Motor neuron (in vitro differentiated cells): ENCODE measurements at regions not wholly inside any gene's neighbourhood (a gene's known extent, or its start where the extent isn't known, plus 50 kb on each side); places are given as distances from the start of the nearest gene placed in this dataset.
A peak's percentile ranks its signal among the peaks of the same experiment; 100 is the strongest.

Source experiments
- ATAC-seq, 8 experiments: fragments of 200-7000 bp; cut with Tn5 transposase; replicated peaks in 6 of 8; 2 replicates each; pipeline ENCODE4 v1.8.0; 2021; ENCODE audit warnings: mild to moderate bottlenecking in 8 of 8, moderate library complexity in 8 of 8
- H3K27ac ChIP-seq, 2 donors: fragments of 250-450 bp; sonication (Bioruptor Pico); 2 replicates each; pipeline ENCODE4 v1.9.0; 2021; ENCODE audit warnings: antibody characterized with exemption in 2 of 2, mild to moderate bottlenecking in 2 of 2, moderate library complexity in 1 of 2
- H3K4me1 ChIP-seq, 2 donors: fragments of 250-450 bp; sonication (Bioruptor Pico); replicated peaks in 1 of 2; 2 replicates each; pipeline ENCODE4 v1.6.1; 2021; ENCODE audit warnings: antibody characterized with exemption in 2 of 2, mild to moderate bottlenecking in 2 of 2, moderate library complexity in 1 of 2
- H3K4me3 ChIP-seq, 5 donors: fragments of 250-450 bp; sonication (Bioruptor Pico); 2 replicates each; pipeline ENCODE4 v1.9.0; 2021; ENCODE audit warnings: antibody characterized with exemption in 5 of 5, mild to moderate bottlenecking in 5 of 5, moderate library complexity in 4 of 5
- WGBS, 10 experiments: fragments of 450-650 bp; shearing (Covaris generic); methylation state at CpG; one replicate each; pipeline ENCODE4 v1.0.0; 2022; 5-methylcytosine and 5-hydroxymethylcytosine counted together
- in situ Hi-C, 9 experiments: fragments of 400-800 bp; cut with MboI; loops; one replicate each; pipeline ENCODE4 v1.15.0; 2021; ENCODE audit warnings: low sequenced_read_pairs in 9 of 9, low pct_unique_long_range_greater_than_20kb in 2 of 9; ENCODE audit not compliant: unreplicated experiment in 9 of 9

- Histone ChIP-seq H3K4me3 (no peak overlapping the region), H3K4me1 (peaks cover 22% of the 10 kb centered on the region in 2 donors), H3K27ac (no peak overlapping the region)
- ATAC-seq = no peak
- 41 to 100% (median 71%) methylated on average over 1 to 11 of the region's 13 CpGs; no CpG with 5 or more reads in 1 of the 10 experiments for WGBS, 10 experiments
- in situ Hi-C loops = no loop called here
Observed at GRCh38 chr1:22363403-22364325, 88.0 kb upstream of the ZBTB40 start.

- ATAC-seq = no peak
- Histone ChIP-seq H3K4me3 (no peak overlapping the region), H3K4me1 (peaks cover 22% of the 10 kb centered on the region in 2 donors), H3K27ac (no peak overlapping the region)
- WGBS, 10 experiments = 74 to 100% (median 91%) methylated on average over 1 to 5 of the region's 5 CpGs; no CpG with 5 or more reads in 3 of the 10 experiments
- in situ Hi-C loops = no loop called here
Observed at GRCh38 chr1:22364326-22364650, 87.4 kb upstream of the ZBTB40 start.

GRCh38 chr1:22364764-22365163 lies 86.9 kb upstream of the ZBTB40 start:
- peak in 4 of 8 experiments; percentile 19 to 40 (median 25) for ATAC-seq
- Histone ChIP-seq H3K4me3 (no peak overlapping the region), H3K27ac (no peak overlapping the region), H3K4me1 (peaks cover 22% of the 10 kb centered on the region in 2 donors)
- 50 to 86% (median 72%) methylated on average over 1 to 5 of the region's 5 CpGs; no CpG with 5 or more reads in 1 of the 10 experiments for WGBS, 10 experiments
- in situ Hi-C loops = no loop called here

GRCh38 chr1:22365331-22366295 lies 86.0 kb upstream of the ZBTB40 start:
- in situ Hi-C loops = no loop called here
- WGBS, 10 experiments = 45 to 100% (median 86%) methylated on average over 1 to 12 of the region's 19 CpGs; no CpG with 5 or more reads in 1 of the 10 experiments
- no peak overlapping the region for H3K4me3 ChIP-seq
- H3K4me1 ChIP-seq = peaks cover 22% of the 10 kb centered on the region in 2 donors
- H3K27ac ChIP-seq = no peak overlapping the region
- peak in 5 of 8 experiments; percentile 15 to 55 (median 50) for ATAC-seq

GRCh38 chr1:22366346-22366745 lies 85.3 kb upstream of the ZBTB40 start:
- 68 to 90% (median 84%) methylated on average over 1 to 6 of the region's 6 CpGs; no CpG with 5 or more reads in 4 of the 10 experiments for WGBS, 10 experiments
- H3K4me3 ChIP-seq = no peak overlapping the region
- in situ Hi-C loops = no loop called here
- no peak overlapping the region for H3K27ac ChIP-seq
- H3K4me1 ChIP-seq = peaks cover 22% of the 10 kb centered on the region in 2 donors
- no peak for ATAC-seq

GRCh38 chr1:22368125-22368524 lies 83.5 kb upstream of the ZBTB40 start:
- in situ Hi-C loops = no loop called here
- H3K4me3 ChIP-seq = no peak overlapping the region
- H3K4me1 ChIP-seq = peaks cover 15 to 17% of the 10 kb centered on the region in 2 donors
- 0 to 100% (median 50%) methylated on average over 1 of the region's 1 CpG; no CpG with 5 or more reads in 3 of the 10 experiments for WGBS, 10 experiments
- no peak overlapping the region for H3K27ac ChIP-seq
- ATAC-seq = peak in 1 of 8 experiments; percentile 92

- in situ Hi-C loops = no loop called here
- Histone ChIP-seq H3K4me3 (no peak overlapping the region), H3K27ac (no peak overlapping the region), H3K4me1 (peaks cover 11 to 13% of the 10 kb centered on the region in 2 donors)
- no peak for ATAC-seq
- 40 to 100% (median 76%) methylated on average over 1 to 10 of the region's 11 CpGs; no CpG with 5 or more reads in 1 of the 10 experiments for WGBS, 10 experiments
Observed at GRCh38 chr1:22369294-22370189, 82.1 kb upstream of the ZBTB40 start.

- 33 to 100% (median 73%) methylated on average over 1 of the region's 1 CpG; no CpG with 5 or more reads in 6 of the 10 experiments for whole genome bisulfite sequencing, 10 experiments
- Histone ChIP-seq H3K27ac (no peak overlapping the region), H3K4me3 (no peak overlapping the region), H3K4me1 (peaks cover 5 to 7% of the 10 kb centered on the region in 2 donors)
- no peak for ATAC-seq
- in situ Hi-C loops = no loop called here
Observed at GRCh38 chr1:22370190-22370498, 81.5 kb upstream of the ZBTB40 start.

GRCh38 chr1:22371408-22371807 lies 80.2 kb upstream of the ZBTB40 start:
- 39 to 97% (median 85%) methylated on average over 1 to 5 of the region's 5 CpGs; no CpG with 5 or more reads in 1 of the 10 experiments for WGBS, 10 experiments
- peaks cover 0 to 3% of the 10 kb centered on the region in 2 donors for H3K4me1 ChIP-seq
- in situ Hi-C loops = no loop called here
- no peak overlapping the region for H3K27ac ChIP-seq
- H3K4me3 ChIP-seq = no peak overlapping the region
- ATAC-seq = no peak

- no peaks in the 10 kb centered on the region for H3K4me1 ChIP-seq
- no peak for ATAC-seq
- in situ Hi-C loops = no loop called here
- no peak overlapping the region for H3K4me3 ChIP-seq
- H3K27ac ChIP-seq = no peak overlapping the region
Observed at GRCh38 chr1:22373252-22373651, 78.4 kb upstream of the ZBTB40 start.

GRCh38 chr1:22374001-22374400 lies 77.7 kb upstream of the ZBTB40 start:
- ATAC-seq = no peak
- no peaks in the 10 kb centered on the region for H3K4me1 ChIP-seq
- H3K4me3 ChIP-seq = no peak overlapping the region
- no peak overlapping the region for H3K27ac ChIP-seq
- in situ Hi-C loops = no loop called here
- WGBS, 10 experiments = 29 to 100% (median 60%) methylated on average over 1 of the region's 1 CpG; no CpG with 5 or more reads in 3 of the 10 experiments

- WGBS, 10 experiments = 0 to 89% (median 78%) methylated on average over 1 to 8 of the region's 9 CpGs; no CpG with 5 or more reads in 3 of the 10 experiments
- Histone ChIP-seq H3K4me1 (no peaks in the 10 kb centered on the region), H3K4me3 (no peak overlapping the region), H3K27ac (no peak overlapping the region)
- in situ Hi-C loops = no loop called here
- ATAC-seq = peak in 3 of 8 experiments; percentile 79 to 91 (median 84)
Observed at GRCh38 chr1:22375601-22376000, 76.0 kb upstream of the ZBTB40 start.
